GM19324 (cell line): ENCODE measurements at regions not wholly inside any gene's neighbourhood (a gene's known extent, or its start where the extent isn't known, plus 50 kb on each side); places are given as distances from the start of the nearest gene placed in this dataset.
"Not testable (repeated sequence)": the region's sequence is repeated elsewhere in the genome, so short reads cannot be mapped to it uniquely, and the experiment has no call there.

ENCODE experiments used
- ATAC-seq: cut with Tn5 transposase; IDR thresholded peaks from one replicate; pipeline ENCODE4 v1.9.1; 2021; ENCODE audit warnings: mild to moderate bottlenecking, moderate library complexity; ENCODE audit not compliant: unreplicated experiment, low FRiP score

DNA sequence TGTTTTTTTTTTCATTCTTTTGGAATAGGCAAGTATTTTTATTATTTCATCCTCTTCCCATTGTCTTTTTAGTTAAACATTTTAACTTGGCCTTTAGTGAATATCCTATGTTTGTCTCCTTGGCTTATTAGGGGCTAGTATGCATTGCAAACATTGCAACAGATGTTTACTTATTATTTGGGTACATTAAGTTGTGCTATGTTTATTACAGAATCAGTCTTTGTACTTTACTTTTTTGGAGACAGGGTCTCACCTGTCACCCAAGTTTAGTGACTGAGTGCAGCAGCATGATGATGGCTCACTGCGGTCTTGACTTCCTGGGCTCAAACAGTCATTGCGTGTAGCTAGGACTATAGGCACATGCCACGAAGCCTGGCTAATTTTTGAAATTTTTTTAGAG is 51.1 kb upstream of the NUDT6 start:
- ATAC-seq: no peak

DNA sequence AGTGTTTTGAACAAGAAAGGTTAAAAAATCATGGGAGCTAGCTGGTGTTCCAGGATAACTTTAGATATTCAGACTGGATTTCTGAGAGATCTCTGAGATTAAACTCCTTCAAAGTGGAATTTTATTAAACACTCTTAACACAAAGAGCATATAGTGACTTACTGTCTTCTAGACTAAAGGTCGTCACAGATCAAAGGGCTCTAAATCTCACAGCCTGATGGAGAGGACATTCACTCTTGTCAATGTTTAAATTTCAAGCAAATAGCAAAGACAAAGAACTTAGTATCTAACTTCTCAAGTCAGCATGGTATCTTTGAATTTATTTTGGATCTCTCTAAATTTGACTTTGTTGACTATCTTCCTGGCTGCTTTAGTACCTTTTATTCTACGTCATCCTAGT is 53.7 kb upstream of the NUDT6 start:
- no peak for ATAC-seq

DNA sequence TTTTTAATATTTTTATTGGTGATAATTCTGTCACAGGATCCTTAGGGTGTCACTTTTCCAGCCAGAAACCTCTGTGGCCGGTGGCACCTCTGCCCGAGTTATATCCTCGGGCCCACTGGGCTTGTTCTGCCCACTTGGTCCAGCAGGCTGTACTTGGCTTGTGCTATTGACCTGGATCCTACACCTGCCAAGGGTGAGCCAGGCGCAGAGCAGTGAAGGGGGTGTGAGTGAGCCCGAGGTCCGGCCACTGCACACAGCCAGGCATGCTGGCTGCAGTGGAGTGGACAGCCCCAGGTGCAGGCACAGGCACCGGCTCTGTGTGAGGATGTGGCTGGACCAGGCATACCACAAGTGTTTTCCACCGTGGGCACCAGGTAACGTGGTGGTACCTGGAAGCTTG is 54.7 kb upstream of the NUDT6 start:
- ATAC-seq: no peak

DNA sequence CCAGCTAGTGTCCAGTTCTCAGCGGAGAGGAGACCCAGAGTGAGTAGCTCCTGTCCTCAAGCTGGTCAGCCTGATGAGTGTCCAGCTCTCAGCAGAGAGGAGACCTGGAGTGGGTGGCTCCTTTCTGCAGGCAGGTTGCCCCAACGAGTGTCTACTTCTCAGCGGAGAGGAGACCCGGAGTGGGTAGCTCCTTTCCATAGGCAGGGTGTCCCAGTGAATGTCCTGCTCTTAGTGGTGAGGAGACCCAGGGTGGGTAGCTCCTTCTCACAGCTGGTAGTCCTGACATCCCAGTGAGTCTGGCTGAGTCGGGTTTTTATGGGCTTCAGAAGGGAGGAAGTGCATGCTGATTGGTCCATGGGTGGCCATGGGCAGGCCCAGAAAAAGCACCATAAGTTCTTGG is 55.7 kb upstream of the NUDT6 start:
- no peak for ATAC-seq

DNA sequence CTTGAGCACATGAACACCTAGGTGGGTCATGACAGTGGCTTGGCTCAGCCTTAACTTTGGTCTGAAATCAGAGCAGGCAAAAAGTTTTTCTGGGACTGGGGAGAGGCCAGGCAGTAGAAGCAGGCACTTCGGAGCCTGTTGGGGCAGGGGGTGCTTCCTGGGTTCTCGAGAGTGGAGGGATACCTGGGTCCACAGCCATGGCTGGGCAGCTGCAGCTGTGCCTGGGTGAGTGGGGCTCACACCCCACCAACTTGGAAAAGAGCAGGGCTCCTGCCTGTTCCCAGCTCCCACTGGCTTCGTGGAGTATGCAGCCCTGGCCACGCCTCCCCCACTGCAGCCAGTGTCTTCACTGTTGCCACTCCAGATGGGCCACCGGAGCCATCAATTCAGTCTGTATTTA is 56.4 kb upstream of the NUDT6 start:
- no peak for ATAC-seq

DNA sequence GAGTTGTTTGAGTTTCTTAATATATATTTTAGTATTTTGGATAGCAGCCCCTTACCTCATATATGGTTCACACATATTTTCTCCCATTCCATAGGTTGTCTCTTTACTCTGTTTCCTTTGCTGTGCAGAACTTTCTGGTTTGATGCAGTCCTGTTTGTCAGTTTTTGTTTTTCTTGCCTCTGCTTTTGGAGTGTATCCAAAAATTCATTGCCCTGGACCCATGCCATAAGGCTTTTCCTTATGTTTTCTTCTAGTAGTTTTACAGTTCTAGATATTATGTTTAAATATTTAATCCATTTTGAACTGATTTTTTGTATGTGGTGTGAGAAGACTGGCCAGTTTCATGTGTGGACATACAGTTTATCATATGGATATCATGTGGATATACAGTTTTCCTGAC is 58.5 kb upstream of the NUDT6 start:
- ATAC-seq: no peak

DNA sequence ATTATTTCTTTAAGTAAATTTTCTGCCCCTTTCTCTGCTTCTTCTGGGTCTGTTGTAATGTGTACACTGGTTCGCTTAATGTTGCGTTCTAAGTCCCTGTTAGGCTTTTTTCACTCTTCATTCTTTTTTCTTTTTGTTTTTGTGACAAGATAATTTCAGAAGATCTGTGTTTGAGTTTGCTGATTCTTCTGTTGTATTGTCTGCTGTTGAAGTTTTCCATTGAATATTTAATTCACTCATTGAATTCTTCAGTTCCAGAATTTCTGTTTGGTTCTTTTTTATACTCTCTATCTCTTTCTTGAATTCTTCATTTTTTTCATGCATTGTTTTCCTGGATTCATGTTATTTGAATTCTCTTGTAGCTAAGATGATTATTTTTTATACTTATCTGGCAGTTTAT is 66.3 kb upstream of the NUDT6 start:
- no peak for ATAC-seq

DNA sequence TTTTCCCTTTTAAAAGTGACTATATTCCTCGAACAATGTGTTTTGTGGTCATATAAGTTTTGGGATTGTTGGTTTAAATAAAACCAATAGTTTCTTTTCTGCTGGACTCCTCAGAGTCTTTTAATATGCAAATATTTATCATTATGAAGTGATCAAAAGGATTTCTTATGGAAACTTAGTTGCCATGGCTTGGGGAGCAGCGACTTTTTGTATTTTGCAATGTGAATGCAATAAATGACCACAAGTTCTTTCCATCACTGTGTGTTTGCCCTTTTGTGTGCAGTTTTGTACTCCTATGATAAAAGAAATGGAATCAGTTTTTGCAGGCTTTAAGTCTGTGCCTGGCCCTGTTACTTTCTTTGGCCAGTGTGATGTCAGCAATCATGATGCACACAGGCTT is 68.5 kb upstream of the NUDT6 start:
- ATAC-seq: no peak

DNA sequence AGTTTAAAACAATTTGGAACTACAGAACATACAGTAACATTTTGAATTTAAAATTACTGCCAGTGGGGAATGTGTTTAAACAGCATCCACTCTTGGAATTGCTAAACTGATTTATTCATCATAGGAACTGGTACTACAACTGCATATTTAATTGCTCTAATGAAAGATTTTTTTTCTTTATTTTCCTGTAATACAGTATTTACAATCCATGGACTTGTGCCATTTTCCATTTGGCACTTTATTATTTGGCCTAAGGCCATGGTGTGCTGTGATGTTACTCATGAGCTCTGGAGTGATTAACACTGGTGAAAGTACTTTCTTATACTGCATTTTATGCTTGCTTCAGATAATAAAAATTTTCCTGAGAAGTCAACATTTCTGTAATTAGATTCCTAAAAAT is 69.7 kb upstream of the NUDT6 start:
- ATAC-seq: no peak

DNA sequence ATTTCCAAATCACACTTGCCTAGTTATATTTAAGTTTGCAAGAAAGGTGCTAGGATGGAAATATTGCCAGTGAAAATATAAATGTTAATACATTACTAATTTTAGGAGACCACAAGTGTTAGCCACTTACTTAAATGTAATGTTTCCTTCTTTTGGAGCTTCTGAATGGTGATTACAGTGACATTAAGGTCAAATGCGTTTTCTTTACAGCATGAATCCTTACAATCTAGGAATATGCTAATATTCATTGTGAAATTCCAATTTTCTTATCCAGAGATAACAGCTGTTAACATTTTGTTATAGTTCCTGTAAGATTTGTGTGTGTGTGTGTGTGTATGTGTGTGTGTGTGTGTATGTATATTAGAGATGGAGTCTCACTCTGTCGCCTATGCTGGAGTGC is 70.2 kb upstream of the NUDT6 start:
- no peak for ATAC-seq

DNA sequence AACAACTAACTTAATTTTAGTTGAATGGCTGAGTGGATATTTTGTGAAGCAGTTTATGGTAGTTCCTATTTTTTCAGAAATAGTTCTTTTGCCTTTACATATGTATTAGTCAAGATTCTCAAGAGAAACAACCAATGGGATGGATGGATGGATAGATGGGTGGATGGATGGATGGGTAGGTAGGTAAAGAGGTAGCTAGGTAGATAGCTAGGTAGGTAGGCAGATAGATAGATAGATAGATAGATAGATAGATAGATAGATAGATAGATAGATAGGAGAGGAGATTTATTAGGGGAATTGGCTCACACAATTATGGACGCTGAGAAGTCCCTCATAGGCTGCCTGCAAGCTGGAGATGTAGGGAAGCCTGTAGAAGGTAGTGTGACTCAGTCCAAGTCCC is 74.0 kb upstream of the NUDT6 start:
- ATAC-seq: no peak

DNA sequence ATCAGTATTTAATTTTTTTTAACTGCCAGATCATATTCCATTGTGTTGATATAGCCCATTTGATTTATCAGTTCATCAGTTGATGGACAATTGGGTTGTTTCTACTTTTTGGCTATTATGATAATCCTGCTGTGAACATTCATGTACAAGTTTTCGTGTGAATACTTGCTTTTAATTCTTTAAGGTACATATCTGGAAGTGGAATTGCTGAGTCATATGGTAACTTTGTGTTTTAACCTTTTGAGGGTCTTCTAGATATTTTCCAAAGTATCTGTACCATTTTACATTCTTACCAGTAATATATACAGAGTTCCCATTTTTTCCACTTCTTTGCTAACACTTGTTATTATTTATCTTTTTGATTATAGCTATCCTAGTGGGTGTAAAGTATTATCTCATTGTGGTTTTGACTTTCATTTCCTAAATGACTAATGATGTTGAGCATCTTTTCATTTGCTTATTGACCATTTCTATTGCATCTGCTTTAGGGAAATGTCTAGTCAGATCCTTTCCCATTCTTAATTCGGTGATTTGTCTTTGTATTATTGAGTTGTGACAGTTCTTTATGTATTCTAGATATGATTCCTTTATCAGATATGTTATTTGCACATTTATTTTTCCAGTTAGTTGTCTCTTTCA is 75.2 kb upstream of the NUDT6 start:
- no peak for ATAC-seq

DNA sequence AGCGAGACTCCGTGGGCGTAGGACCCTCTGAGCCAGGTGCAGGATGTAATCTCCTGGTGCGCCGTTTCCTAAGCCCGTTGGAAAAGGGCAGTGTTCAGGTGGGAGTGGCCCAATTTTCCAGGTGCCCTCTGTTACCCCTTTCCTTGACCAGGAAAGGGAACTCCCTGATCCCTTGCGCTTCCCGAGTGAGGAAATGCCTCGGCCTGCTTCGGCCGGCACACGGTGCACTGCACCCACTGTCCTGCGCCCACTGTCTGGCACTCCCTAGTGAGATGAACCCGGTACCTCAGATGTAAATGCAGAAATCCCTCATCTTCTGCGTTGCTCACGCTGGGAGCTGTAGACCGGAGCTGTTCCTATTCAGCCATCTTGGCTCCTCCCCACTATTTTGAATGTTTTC is 81.7 kb upstream of the NUDT6 start:
- ATAC-seq: not testable (repeated sequence)

DNA sequence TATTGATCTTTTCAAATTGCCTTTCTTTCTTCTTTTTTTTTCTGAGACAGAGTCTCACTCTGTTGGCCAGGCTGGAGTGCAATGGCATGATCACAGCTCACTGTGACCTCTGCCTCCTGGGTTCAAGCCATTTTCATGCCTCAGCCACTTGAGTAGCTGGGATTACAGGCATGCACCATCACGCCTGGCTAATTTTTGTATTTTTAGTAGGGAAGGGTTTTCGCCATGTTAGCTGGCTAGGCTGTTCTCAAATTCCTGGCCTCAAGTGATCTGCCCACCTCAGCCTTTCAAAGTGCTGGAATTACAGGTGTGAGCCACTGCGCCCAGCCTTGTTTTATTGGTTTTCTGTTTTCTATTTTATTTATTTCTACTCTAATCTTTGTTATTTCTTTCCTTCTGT is 82.7 kb upstream of the NUDT6 start:
- ATAC-seq: not testable (repeated sequence)

DNA sequence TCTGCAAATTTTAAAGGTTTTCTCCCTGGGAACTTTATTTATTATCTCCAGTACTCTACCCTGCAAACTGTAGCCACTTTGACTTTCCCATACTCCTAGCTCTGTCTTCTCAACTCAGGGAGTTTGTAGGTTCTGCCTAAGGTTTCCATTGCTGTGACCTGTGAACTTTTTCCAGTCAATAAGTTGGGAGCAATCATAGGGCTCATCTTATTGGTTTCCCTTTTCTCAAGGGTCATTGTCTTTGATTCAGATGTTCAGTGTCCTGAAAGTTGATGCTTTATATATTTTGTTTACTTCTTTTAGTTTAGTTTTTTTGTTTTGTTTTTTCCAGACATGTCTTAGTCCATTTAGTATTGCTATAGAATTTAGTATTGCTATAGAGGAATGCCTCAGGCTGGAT is 85.3 kb upstream of the NUDT6 start:
- no peak for ATAC-seq

DNA sequence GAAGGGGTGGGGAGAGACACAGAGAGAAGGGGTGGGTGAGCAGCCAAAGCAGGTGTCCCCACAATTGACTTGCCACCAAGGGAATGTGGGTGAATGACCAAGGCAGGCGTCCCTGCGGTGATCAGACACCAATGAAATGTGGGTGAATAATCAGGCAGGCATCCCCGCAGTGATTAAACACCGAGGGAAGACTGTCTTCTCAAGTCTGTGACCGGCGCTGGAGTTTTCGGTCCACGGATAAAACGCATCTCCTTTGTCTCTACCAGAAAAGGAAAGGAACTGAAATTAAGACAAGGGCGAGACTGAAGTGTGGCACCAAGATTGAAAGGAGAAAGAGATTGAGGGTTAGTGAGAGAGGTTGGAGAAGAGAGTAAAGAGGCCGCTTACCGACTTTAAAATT is 90.0 kb upstream of the NUDT6 start:
- ATAC-seq: not testable (repeated sequence)

DNA sequence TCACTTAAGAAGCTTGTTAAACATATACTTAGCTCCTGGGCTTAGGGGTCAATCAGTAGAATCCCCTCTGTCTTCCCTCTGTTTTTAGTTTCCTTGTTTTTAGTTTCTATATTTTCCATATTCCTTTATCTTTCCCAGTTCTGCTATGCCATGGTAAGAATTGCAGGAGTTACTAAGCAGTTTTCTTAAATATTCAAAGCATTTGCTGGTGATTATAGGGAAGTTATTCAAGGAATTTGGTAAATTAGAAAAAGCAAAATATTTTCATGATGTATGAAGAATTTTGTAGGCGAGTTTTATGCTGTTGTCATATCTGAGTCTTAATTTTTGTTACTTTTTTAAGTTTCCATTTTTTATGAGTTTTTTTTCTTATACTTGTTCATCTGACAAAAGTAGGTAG is 91.6 kb upstream of the NUDT6 start:
- no peak for ATAC-seq

DNA sequence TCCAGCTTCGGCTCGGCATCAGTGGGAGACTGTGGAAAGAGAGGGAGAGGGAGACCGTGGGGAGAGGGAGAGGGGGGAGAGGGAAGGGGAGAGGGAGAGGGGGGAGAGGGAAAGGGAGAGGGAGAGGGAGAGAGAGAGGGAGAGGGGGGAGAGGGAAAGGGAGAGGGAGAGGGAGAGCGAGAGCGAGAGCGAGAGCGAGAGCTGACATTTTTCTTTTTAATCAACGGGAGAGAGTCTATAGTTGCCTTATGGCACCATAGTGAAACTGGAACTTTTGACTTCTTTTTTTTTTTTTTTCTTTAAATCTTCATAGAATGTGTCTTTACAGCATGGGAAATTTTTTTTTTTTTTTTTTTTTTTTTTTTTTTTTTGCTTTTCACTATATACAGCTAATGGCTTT is 94.7 kb upstream of the NUDT6 start:
- no peak for ATAC-seq

DNA sequence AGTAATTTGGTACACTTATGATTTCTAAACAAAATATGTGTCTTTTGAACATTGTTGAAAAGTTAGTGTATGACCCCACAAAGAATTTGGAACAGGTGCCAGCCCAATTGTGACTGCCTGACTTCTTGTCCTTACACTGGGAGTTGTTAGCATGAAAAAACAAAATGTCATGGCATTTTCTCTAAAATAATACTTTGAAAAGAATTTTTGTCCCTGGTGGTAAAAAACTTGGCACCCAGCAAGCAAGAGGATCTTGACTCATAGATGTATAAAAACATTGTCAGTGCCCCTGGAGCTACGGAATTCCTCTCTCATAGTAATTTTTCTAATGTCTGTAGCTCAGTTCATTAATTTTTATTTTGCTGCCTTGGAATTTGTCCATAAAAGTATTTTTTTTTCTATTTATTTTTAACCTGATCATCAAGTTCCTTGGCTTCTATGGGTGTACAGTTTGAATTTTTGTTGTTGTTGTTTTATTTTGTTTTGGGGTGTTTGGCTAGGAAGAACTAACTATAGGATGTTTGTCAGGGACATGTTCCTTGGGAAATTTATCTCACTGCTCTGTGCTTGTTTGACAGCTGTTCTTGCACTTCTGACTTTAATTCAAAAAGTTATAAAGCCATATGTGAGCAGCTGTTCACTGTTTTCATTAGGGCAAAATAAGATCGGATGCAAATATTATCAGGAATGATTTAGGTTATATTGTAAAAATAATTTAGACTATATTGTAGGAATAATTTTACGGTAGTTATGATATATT is 95.4 kb upstream of the NUDT6 start:
- no peak for ATAC-seq

DNA sequence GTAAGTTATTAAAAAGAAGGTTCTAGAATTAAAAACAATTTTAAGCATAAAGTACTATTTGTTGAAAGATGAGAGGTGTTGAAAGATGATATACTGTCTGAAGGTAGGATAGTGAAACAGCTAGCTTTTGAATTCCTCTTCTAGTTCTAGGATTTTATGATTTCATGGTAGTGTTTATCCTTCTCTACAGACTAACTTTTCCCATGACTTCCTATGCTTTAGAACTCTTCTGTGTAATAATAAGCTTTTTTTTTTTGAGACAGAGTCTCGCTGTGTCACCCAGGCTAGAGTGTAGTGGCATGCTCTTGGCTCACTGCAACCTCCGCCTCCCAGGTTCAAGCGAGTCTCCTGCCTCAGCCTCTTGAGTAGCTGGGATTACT is 96.0 kb upstream of the NUDT6 start:
- ATAC-seq: no peak

DNA sequence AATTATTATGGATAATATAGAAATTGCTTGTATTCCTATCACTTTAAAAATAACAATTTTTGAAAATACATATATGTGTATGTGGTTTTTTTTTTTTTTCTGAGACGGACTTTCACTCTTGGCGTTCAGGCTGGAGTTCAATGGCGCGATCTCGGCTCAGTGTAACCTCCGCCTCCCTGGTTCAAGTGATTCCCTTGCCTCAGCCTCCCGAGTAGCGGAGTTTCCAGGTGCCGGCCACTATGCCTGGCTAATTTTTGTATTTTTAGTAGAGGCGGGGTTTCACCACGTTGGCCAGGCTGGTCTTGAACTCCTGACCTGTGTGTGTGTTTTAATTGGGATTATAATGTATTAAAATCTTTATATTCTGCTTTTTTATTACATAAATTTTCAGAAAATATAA is 97.9 kb upstream of the NUDT6 start:
- no peak for ATAC-seq

DNA sequence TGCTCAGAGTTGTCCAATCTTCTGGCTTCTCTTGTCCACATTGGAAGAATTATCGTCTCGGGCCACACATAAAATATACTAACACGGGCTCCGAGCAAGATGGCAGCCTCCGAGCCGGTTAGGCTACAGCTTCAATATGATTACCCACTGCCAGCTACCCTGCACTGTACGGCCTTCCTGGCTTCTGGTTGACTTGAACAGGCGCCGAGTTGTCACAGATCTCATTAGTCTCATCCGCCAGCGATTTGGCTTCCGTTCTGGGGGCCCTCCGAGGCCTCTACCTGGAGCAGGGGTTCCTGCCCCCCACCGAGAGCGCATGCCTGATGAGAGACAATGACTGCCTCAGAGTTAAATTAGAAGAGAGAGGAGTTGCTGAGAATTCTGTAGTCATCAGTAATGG is 101.2 kb upstream of the NUDT6 start:
- no peak for ATAC-seq

DNA sequence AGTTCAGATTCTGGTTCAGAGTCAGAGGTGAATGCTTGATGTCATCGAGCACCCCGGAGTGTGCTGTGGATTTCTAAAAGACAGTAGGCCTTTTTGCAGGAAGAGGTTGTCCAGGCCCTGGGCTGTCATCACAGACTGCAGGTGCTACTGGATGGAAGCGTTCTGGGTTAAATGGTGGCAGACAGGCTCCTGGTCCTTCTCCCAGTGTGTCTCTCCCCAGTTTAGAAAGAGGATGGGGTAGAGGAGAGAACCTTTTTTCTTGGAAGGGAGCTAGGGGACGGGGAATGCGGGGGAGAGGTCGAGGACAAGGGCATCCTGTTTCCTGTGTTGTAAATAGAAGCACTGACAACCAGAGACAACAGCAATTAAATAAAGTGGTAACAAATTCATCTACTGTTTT is 102.3 kb upstream of the NUDT6 start:
- no peak for ATAC-seq
